ENCODE measurements at regions not wholly inside any gene's neighbourhood (a gene's known extent, or its start where the extent isn't known, plus 50 kb on each side); places are given as distances from the start of the nearest gene placed in this dataset.

GRCh38 chr14:98156411-98156810, 1115.6 kb downstream of the BCL11B start:
- Histone ChIP-seq H3K27me3 (no peaks in the 10 kb centered on the region), H4K20me1 (ENCODE audit: insufficient read depth, poor library complexity, severe bottlenecking) (no peaks in the 10 kb centered on the region), H3K27ac (no peak overlapping the region), H3K79me2 (no peaks in the 10 kb centered on the region), H3K9me3 (ENCODE audit: low read depth) (no peaks in the 10 kb centered on the region), H3K36me3 (replicated peaks; ENCODE audit: insufficient read depth, low read depth) (no peaks in the 10 kb centered on the region), H3K9me2 (replicated peaks; ENCODE audit: insufficient read depth) (no peaks in the 10 kb centered on the region), H2AFZ (no peak overlapping the region), H3K4me2 (no peak overlapping the region), H3K4me3 (no peak overlapping the region), H3K4me1 (ENCODE audit: insufficient read depth) (no peaks in the 10 kb centered on the region)
- 77% methylated on average over 8 of the region's 8 CpGs for WGBS (ENCODE audit: low lambda C conversion rate, missing lambda C conversion rate)
- no peak for DNase-seq (ENCODE audit: low spot score)
- TF ChIP-seq CTCF (IDR thresholded peaks at IDR 0.05; ENCODE audit: poor library complexity) (no peak), EZH2 (IDR thresholded peaks at IDR 0.05; ENCODE audit: borderline replicate concordance) (no peak)

DNA sequence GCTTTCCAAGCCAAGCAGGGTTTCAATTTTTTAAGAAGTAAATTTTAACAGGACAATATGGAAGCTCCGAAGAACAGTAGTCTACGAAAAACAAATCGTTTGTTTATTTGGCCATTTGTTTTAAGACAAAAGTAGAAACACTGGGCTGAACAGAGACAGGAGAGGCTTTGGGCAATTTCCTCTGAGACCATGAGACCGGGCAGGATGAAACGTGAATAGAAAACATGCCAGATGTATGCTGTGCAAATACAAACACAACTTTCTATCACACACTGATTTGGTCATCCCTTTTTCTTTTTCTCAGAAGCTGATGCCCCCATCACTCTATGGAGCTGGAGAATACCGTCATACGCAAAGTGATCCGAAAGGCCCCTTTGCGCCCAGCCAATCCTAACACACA, 1111.1 kb downstream of the BCL11B start:
- DNase-seq (ENCODE audit: low spot score) = no peak
- Histone ChIP-seq H4K20me1 (ENCODE audit: insufficient read depth, poor library complexity, severe bottlenecking) (no peaks in the 10 kb centered on the region), H2AFZ (no peak overlapping the region), H3K27me3 (no peaks in the 10 kb centered on the region), H3K36me3 (replicated peaks; ENCODE audit: insufficient read depth, low read depth) (no peaks in the 10 kb centered on the region), H3K9me3 (ENCODE audit: low read depth) (no peaks in the 10 kb centered on the region), H3K4me2 (no peak overlapping the region), H3K27ac (no peak overlapping the region), H3K4me1 (ENCODE audit: insufficient read depth) (no peaks in the 10 kb centered on the region), H3K4me3 (no peak overlapping the region), H3K9me2 (replicated peaks; ENCODE audit: insufficient read depth) (no peaks in the 10 kb centered on the region), H3K79me2 (no peaks in the 10 kb centered on the region)
- 67% methylated on average over 9 of the region's 9 CpGs for WGBS (ENCODE audit: low lambda C conversion rate, missing lambda C conversion rate)
- TF ChIP-seq EZH2 (IDR thresholded peaks at IDR 0.05; ENCODE audit: borderline replicate concordance) (no peak), CTCF (IDR thresholded peaks at IDR 0.05; ENCODE audit: poor library complexity) (no peak), EZH2phosphoT487 (IDR thresholded peaks at IDR 0.05; ENCODE audit: low read depth, severe bottlenecking, unreplicated experiment) (peak; percentile 48)

- no peak overlapping the region for H3K4me3 ChIP-seq
- H3K36me3 ChIP-seq (replicated peaks; ENCODE audit: insufficient read depth, low read depth) = no peaks in the 10 kb centered on the region
- no peaks in the 10 kb centered on the region for H3K9me2 ChIP-seq (replicated peaks; ENCODE audit: insufficient read depth)
- WGBS (ENCODE audit: low lambda C conversion rate, missing lambda C conversion rate) = 67% methylated on average over 4 of the region's 4 CpGs
- no peaks in the 10 kb centered on the region for H3K9me3 ChIP-seq (ENCODE audit: low read depth)
- H3K4me1 ChIP-seq (ENCODE audit: insufficient read depth) = no peaks in the 10 kb centered on the region
- no peak overlapping the region for H3K4me2 ChIP-seq
- TF ChIP-seq EZH2phosphoT487 (IDR thresholded peaks at IDR 0.05; ENCODE audit: low read depth, severe bottlenecking, unreplicated experiment) (no peak), CTCF (IDR thresholded peaks at IDR 0.05; ENCODE audit: poor library complexity) (no peak), EZH2 (IDR thresholded peaks at IDR 0.05; ENCODE audit: borderline replicate concordance) (no peak)
- H4K20me1 ChIP-seq (ENCODE audit: insufficient read depth, poor library complexity, severe bottlenecking) = no peaks in the 10 kb centered on the region
- no peaks in the 10 kb centered on the region for H3K27me3 ChIP-seq
- H3K79me2 ChIP-seq = no peaks in the 10 kb centered on the region
- no peak overlapping the region for H3K27ac ChIP-seq
- no peak for DNase-seq (ENCODE audit: low spot score)
- H2AFZ ChIP-seq = no peak overlapping the region
Measured at GRCh38 chr14:98161356-98161755, 1110.6 kb downstream of the BCL11B start.
